OCI-LY1 (cell line): ENCODE measurements at regions not wholly inside any gene's neighbourhood (a gene's known extent, or its start where the extent isn't known, plus 50 kb on each side); places are given as distances from the start of the nearest gene placed in this dataset.
A peak's percentile ranks its signal among the peaks of the same experiment; 100 is the strongest.

Experiments used
- H2AFZ ChIP-seq: fragments of 200-600 bp; sonication (generic), shearing (Covaris generic); 2 replicates; pipeline ENCODE4 v1.6.0; 2014; ENCODE audit warnings: antibody characterized with exemption, mild to moderate bottlenecking, low read length
- H3F3A ChIP-seq: fragments of 200-600 bp; sonication (generic), shearing (Covaris generic); 2 replicates; pipeline ENCODE4 v1.6.0; 2014; ENCODE audit warnings: mild to moderate bottlenecking, antibody characterized with exemption, low read length, moderate library complexity; ENCODE audit not compliant: insufficient read depth
- H3K27ac ChIP-seq: fragments of 200-600 bp; sonication (generic); 2 replicates; pipeline ENCODE4 v1.5.1; 2014; ENCODE audit warnings: low read length, mixed run types, mild to moderate bottlenecking, low read depth; ENCODE audit not compliant: poor library complexity, severe bottlenecking
- H3K27me3 ChIP-seq: fragments of 200-600 bp; sonication (generic); 2 replicates; pipeline ENCODE4 v1.6.0; 2014; ENCODE audit warnings: antibody characterized with exemption, mild to moderate bottlenecking, low read length, moderate library complexity; ENCODE audit not compliant: insufficient read depth
- H3K36me3 ChIP-seq: fragments of 200-600 bp; sonication (generic); 2 replicates; pipeline ENCODE4 v1.6.1; 2014; ENCODE audit warnings: mild to moderate bottlenecking, antibody characterized with exemption, low read length, moderate library complexity, mixed read lengths; ENCODE audit not compliant: insufficient read depth
- H3K4me1 ChIP-seq: fragments of 200-600 bp; sonication (generic); 2 replicates; pipeline ENCODE4 v1.5.1; 2014; ENCODE audit warnings: mild to moderate bottlenecking, low read length, moderate library complexity; ENCODE audit not compliant: insufficient read depth, severe bottlenecking
- H3K4me2 ChIP-seq: fragments of 200-600 bp; sonication (generic), shearing (Covaris generic); 2 replicates; pipeline ENCODE4 v1.6.1; 2014; ENCODE audit warnings: low read length
- H3K4me3 ChIP-seq: fragments of 200-600 bp; sonication (generic); 2 replicates; pipeline ENCODE4 v1.5.1; 2014; ENCODE audit warnings: low read length, low read depth, mild to moderate bottlenecking, mixed read lengths; ENCODE audit not compliant: poor library complexity, severe bottlenecking
- H3K79me2 ChIP-seq: fragments of 200-600 bp; shearing (Covaris generic); 2 replicates; pipeline ENCODE4 v1.6.1; 2016; ENCODE audit warnings: mixed run types, low read length, mixed read lengths; ENCODE audit not compliant: insufficient read depth
- H3K9ac ChIP-seq: fragments of 200-600 bp; sonication (generic), shearing (Covaris generic); 2 replicates; pipeline ENCODE4 v1.6.1; 2014; ENCODE audit warnings: mild to moderate bottlenecking, low read length, mixed read lengths
- H3K9me2 ChIP-seq: fragments of 200-600 bp; sonication (generic), shearing (Covaris generic); 2 replicates; pipeline ENCODE4 v1.6.1; 2014; ENCODE audit warnings: low read depth, mild to moderate bottlenecking, low read length, mixed read lengths
- H3K9me3 ChIP-seq: fragments of 200-600 bp; shearing (Covaris generic); 2 replicates; pipeline ENCODE4 v1.6.1; 2014; ENCODE audit warnings: low read length, mixed read lengths
- H4K20me1 ChIP-seq: fragments of 200-600 bp; sonication (generic), shearing (Covaris generic); 2 replicates; pipeline ENCODE4 v1.6.0; 2016; ENCODE audit warnings: mild to moderate bottlenecking, low read length; ENCODE audit not compliant: insufficient read depth
- CTCF ChIP-seq: fragments of 200-600 bp; sonication (generic), shearing (Covaris generic); IDR thresholded peaks from 2 replicates; pipeline ENCODE4 v1.5.1; 2017; ENCODE audit warnings: mild to moderate bottlenecking, antibody characterized with exemption, low read length, moderate library complexity, mixed read lengths
- EZH2 ChIP-seq: fragments of 200-600 bp; sonication (generic), shearing (Covaris generic); IDR thresholded peaks from 2 replicates; pipeline ENCODE4 v1.8.0; 2017; ENCODE audit warnings: borderline replicate concordance, mixed run types, mild to moderate bottlenecking, antibody characterized with exemption, low read length, moderate library complexity, mixed read lengths

- Histone ChIP-seq H3K4me2 (no peak overlapping the region), H3K4me1 (no peaks in the 10 kb centered on the region), H3K79me2 (no peaks in the 10 kb centered on the region), H3K9me3 (no peaks in the 10 kb centered on the region), H3K4me3 (no peak overlapping the region), H3K9me2 (peaks cover 7% of the 10 kb centered on the region; the same call in 1 of the 2 replicates), H3F3A (no peaks in the 10 kb centered on the region), H2AFZ (no peak overlapping the region), H3K27me3 (no peaks in the 10 kb centered on the region), H3K27ac (no peak overlapping the region), H3K9ac (no peak overlapping the region), H3K36me3 (no peaks in the 10 kb centered on the region), H4K20me1 (no peaks in the 10 kb centered on the region)
- TF ChIP-seq CTCF = no peak
- no peak for TF ChIP-seq EZH2
Observed at GRCh38 chr13:80988391-80989151, 647.6 kb upstream of the SPRY2 start.

GRCh38 chr13:80979035-80979641, 638.2 kb upstream of the SPRY2 start:
- H3K36me3 ChIP-seq = no peaks in the 10 kb centered on the region
- H3K4me2 ChIP-seq = no peak overlapping the region
- no peak overlapping the region for H2AFZ ChIP-seq
- no peaks in the 10 kb centered on the region for H3K27me3 ChIP-seq
- H3K9me3 ChIP-seq = no peaks in the 10 kb centered on the region
- H3F3A ChIP-seq = no peaks in the 10 kb centered on the region
- no peak overlapping the region for H3K9ac ChIP-seq
- H3K79me2 ChIP-seq = no peaks in the 10 kb centered on the region
- H3K4me3 ChIP-seq = no peak overlapping the region
- H3K27ac ChIP-seq = no peak overlapping the region
- H4K20me1 ChIP-seq = no peaks in the 10 kb centered on the region
- H3K9me2 ChIP-seq = no peaks in the 10 kb centered on the region
- H3K4me1 ChIP-seq = no peaks in the 10 kb centered on the region
- TF ChIP-seq CTCF = peak; percentile 98
- no peak for TF ChIP-seq EZH2

GRCh38 chr13:80977168-80977567, 636.2 kb upstream of the SPRY2 start:
- H3K4me1 ChIP-seq = peaks cover 9% of the 10 kb centered on the region
- H3K4me3 ChIP-seq = no peak overlapping the region
- H3K79me2 ChIP-seq = no peaks in the 10 kb centered on the region
- H3F3A ChIP-seq = no peaks in the 10 kb centered on the region
- H3K27me3 ChIP-seq = no peaks in the 10 kb centered on the region
- no peak overlapping the region for H3K27ac ChIP-seq
- no peak for TF ChIP-seq EZH2
- H4K20me1 ChIP-seq = no peaks in the 10 kb centered on the region
- no peaks in the 10 kb centered on the region for H3K9me2 ChIP-seq
- no peaks in the 10 kb centered on the region for H3K36me3 ChIP-seq
- H2AFZ ChIP-seq = no peak overlapping the region
- H3K4me2 ChIP-seq = no peak overlapping the region
- H3K9ac ChIP-seq = no peak overlapping the region
- H3K9me3 ChIP-seq = no peaks in the 10 kb centered on the region
